T-helper 2 cell treated with Interferon-gamma antibody and Interleukin-4, amounts not matched to agents 5 μg/mL and 100 μg/mL, for 36 hours (primary cell): ENCODE measurements at regions not wholly inside any gene's neighbourhood (a gene's known extent, or its start where the extent isn't known, plus 50 kb on each side); places are given as distances from the start of the nearest gene placed in this dataset.
"Not testable (repeated sequence)": the region's sequence is repeated elsewhere in the genome, so short reads cannot be mapped to it uniquely, and the experiment has no call there.

Experiments used
- DNase-seq: peaks from one replicate; pipeline ENCODE4 v3.0.0; 2021; ENCODE audit warnings: low spot score
- H3K27ac Mint-ChIP-seq: one replicate; pipeline ENCODE4 v1.8.0; 2021; ENCODE audit warnings: mild to moderate bottlenecking, mixed read lengths
- H3K27me3 Mint-ChIP-seq: one replicate; pipeline ENCODE4 v1.8.0; 2021; ENCODE audit warnings: low read depth, mixed read lengths
- H3K36me3 Mint-ChIP-seq: one replicate; pipeline ENCODE4 v1.8.0; 2021; ENCODE audit warnings: low read depth, mixed read lengths
- H3K4me1 Mint-ChIP-seq: one replicate; pipeline ENCODE4 v1.8.0; 2021; ENCODE audit warnings: low read depth, mixed read lengths
- H3K4me3 Mint-ChIP-seq: one replicate; pipeline ENCODE4 v1.8.0; 2022; ENCODE audit warnings: mild to moderate bottlenecking, moderate library complexity, mixed read lengths
- H3K9me3 Mint-ChIP-seq: one replicate; pipeline ENCODE4 v1.8.0; 2021; ENCODE audit warnings: mixed read lengths

- H3K9me3 Mint-ChIP-seq, result peaks cover 7% of the 10 kb centered on the region
- H3K4me3 Mint-ChIP-seq, result no peak overlapping the region
- no peaks in the 10 kb centered on the region for H3K4me1 Mint-ChIP-seq
- no peaks in the 10 kb centered on the region for H3K27me3 Mint-ChIP-seq
- H3K36me3 Mint-ChIP-seq, result no peaks in the 10 kb centered on the region
- DNase-seq, result no peak
- no peak overlapping the region for H3K27ac Mint-ChIP-seq
These were observed 123.5 kb upstream of the KITLG start for GRCh38 chr12:88703790-88704189.

DNA sequence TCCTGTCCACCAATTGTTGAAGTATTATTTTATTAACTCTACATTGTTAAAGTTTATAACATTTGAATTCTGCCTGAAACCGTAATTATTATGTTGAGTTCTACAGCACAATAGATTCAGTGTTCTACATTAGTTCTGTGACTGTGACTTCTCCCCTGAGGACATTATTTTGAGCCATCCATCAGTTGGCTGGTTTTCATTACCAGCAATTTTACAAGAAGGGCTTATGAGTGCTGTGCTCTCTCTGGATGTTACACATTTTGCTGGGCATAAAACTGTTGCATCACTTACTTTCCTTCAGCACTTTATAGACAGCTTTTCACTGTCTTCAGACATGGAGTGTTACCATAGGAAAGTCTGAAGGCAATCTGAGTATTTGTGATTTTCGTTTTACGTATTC is 118.2 kb upstream of the KITLG start:
- no peaks in the 10 kb centered on the region for H3K27me3 Mint-ChIP-seq
- H3K9me3 Mint-ChIP-seq, result no peaks in the 10 kb centered on the region
- no peak overlapping the region for H3K4me3 Mint-ChIP-seq
- DNase-seq, result no peak
- no peaks in the 10 kb centered on the region for H3K4me1 Mint-ChIP-seq
- no peaks in the 10 kb centered on the region for H3K36me3 Mint-ChIP-seq
- H3K27ac Mint-ChIP-seq, result no peak overlapping the region

GRCh38 chr12:88693837-88694445 is 113.7 kb upstream of the KITLG start:
- DNase-seq, result no peak
- no peaks in the 10 kb centered on the region for H3K27me3 Mint-ChIP-seq
- H3K4me3 Mint-ChIP-seq, result no peak overlapping the region
- H3K4me1 Mint-ChIP-seq, result no peaks in the 10 kb centered on the region
- H3K36me3 Mint-ChIP-seq, result no peaks in the 10 kb centered on the region
- no peaks in the 10 kb centered on the region for H3K9me3 Mint-ChIP-seq
- no peak overlapping the region for H3K27ac Mint-ChIP-seq

GRCh38 chr12:88691811-88692210 is 111.5 kb upstream of the KITLG start:
- no peaks in the 10 kb centered on the region for H3K9me3 Mint-ChIP-seq
- no peaks in the 10 kb centered on the region for H3K36me3 Mint-ChIP-seq
- no peaks in the 10 kb centered on the region for H3K4me1 Mint-ChIP-seq
- no peaks in the 10 kb centered on the region for H3K27me3 Mint-ChIP-seq
- no peak for DNase-seq
- no peak overlapping the region for H3K4me3 Mint-ChIP-seq
- H3K27ac Mint-ChIP-seq, result no peak overlapping the region

- Mint-ChIP-seq H3K4me3 (no peak overlapping the region), H3K27me3 (no peaks in the 10 kb centered on the region), H3K36me3 (no peaks in the 10 kb centered on the region), H3K27ac (no peak overlapping the region), H3K9me3 (no peaks in the 10 kb centered on the region), H3K4me1 (no peaks in the 10 kb centered on the region)
- no peak for DNase-seq
These were observed 104.3 kb upstream of the KITLG start for GRCh38 chr12:88684610-88685009.

DNA sequence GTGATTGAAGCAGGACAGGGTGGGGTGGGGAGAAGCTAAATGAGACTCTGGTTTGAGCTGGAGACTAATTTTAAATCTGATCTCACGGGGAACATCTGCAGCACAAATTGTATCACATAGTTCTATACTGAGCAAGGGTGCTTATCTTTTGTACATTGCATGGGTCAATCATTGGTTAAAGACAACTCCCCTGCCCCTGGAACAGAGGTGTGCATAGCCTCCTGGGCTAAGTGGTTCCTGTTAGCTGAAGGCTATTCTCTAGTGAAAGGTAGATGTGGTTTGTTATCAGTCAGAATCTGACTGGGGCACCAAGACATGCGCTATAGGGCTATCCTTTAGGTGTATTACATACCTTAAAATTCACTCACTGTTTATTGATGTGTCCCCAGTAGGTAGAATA is 103.9 kb upstream of the KITLG start:
- no peaks in the 10 kb centered on the region for H3K9me3 Mint-ChIP-seq
- no peaks in the 10 kb centered on the region for H3K36me3 Mint-ChIP-seq
- no peak overlapping the region for H3K4me3 Mint-ChIP-seq
- H3K27me3 Mint-ChIP-seq, result no peaks in the 10 kb centered on the region
- no peaks in the 10 kb centered on the region for H3K4me1 Mint-ChIP-seq
- no peak for DNase-seq
- H3K27ac Mint-ChIP-seq, result no peak overlapping the region

DNA sequence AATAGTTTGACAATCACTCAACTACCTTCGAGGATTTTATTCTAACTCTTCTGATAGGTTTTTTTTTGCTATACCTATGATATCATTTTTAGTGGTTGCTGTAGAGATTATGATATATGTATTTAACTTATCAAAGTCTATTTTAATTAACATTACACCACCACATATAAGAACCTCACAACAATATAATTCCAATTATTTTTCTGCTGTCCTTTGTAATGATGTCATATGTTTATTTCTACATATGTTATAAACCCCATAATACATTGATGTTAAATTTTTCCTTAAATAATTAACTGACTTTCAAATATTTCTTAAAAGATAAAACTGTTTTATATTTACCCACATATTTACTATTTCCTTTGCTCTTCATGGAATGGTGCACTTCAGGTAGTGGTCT is 103.4 kb upstream of the KITLG start:
- Mint-ChIP-seq H3K36me3 (no peaks in the 10 kb centered on the region), H3K27me3 (no peaks in the 10 kb centered on the region), H3K9me3 (no peaks in the 10 kb centered on the region), H3K4me3 (no peak overlapping the region), H3K4me1 (no peaks in the 10 kb centered on the region), H3K27ac (no peak overlapping the region)
- no peak for DNase-seq

- no peaks in the 10 kb centered on the region for H3K27me3 Mint-ChIP-seq
- H3K4me1 Mint-ChIP-seq, result no peaks in the 10 kb centered on the region
- no peak overlapping the region for H3K27ac Mint-ChIP-seq
- H3K36me3 Mint-ChIP-seq, result no peaks in the 10 kb centered on the region
- DNase-seq, result no peak
- H3K9me3 Mint-ChIP-seq, result no peaks in the 10 kb centered on the region
- H3K4me3 Mint-ChIP-seq, result no peak overlapping the region
These were observed 101.0 kb upstream of the KITLG start for GRCh38 chr12:88681271-88681670.

DNA sequence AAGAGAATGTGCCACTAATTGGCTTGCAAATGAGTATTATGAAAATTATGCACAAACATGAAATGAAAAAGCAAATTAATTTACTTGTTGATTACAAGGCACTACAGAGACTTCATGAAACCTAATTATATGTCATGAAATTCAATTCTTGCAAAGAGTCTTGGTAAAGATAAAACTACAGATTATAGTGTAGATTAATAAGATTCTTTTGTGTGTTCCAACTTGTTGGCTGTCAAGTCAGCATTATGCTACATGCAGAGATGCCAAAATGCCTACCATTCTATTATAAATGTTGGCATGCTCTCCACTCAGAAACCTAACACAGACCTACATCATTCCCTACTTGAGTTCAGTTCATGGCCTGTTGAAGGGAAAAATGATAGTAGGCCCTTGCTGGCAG is 97.2 kb upstream of the KITLG start:
- H3K27ac Mint-ChIP-seq, result no peak overlapping the region

GRCh38 chr12:88667615-88668014 is 87.3 kb upstream of the KITLG start:
- DNase-seq, H3K27ac Mint-ChIP-seq, H3K9me3 Mint-ChIP-seq, H3K36me3 Mint-ChIP-seq, H3K4me1 Mint-ChIP-seq, H3K4me3 Mint-ChIP-seq, H3K27me3 Mint-ChIP-seq: not testable (repeated sequence)

More for the DNA sequence above, 97.2 kb upstream of the KITLG start:
- no peaks in the 10 kb centered on the region for H3K36me3 Mint-ChIP-seq
- H3K27me3 Mint-ChIP-seq, result no peaks in the 10 kb centered on the region
- no peaks in the 10 kb centered on the region for H3K9me3 Mint-ChIP-seq
- DNase-seq, result no peak
- no peak overlapping the region for H3K4me3 Mint-ChIP-seq
- H3K4me1 Mint-ChIP-seq, result no peaks in the 10 kb centered on the region

DNA sequence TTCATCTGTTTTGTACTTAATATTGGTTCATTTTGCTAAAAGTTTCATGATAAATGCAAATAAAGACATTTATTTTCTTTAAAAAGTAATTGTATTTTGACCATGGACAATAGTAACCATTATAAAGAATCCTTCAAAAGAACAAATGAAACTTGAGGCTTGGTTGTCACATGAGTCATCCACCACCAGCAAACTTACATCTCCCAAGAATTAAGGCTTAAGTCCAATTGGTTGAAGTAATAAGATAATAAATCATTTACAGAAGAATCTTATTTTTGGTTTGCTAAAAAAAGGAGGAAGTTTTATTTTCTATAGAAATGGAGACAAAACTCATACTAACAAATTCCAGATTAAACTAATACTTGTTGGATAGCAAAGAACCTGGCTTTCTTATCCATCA is 84.8 kb upstream of the KITLG start:
- no peak for DNase-seq
- H3K27ac Mint-ChIP-seq, result no peak overlapping the region
- H3K4me1 Mint-ChIP-seq, result no peaks in the 10 kb centered on the region
- H3K4me3 Mint-ChIP-seq, result no peak overlapping the region
- no peaks in the 10 kb centered on the region for H3K27me3 Mint-ChIP-seq
- no peaks in the 10 kb centered on the region for H3K9me3 Mint-ChIP-seq
- no peaks in the 10 kb centered on the region for H3K36me3 Mint-ChIP-seq

DNA sequence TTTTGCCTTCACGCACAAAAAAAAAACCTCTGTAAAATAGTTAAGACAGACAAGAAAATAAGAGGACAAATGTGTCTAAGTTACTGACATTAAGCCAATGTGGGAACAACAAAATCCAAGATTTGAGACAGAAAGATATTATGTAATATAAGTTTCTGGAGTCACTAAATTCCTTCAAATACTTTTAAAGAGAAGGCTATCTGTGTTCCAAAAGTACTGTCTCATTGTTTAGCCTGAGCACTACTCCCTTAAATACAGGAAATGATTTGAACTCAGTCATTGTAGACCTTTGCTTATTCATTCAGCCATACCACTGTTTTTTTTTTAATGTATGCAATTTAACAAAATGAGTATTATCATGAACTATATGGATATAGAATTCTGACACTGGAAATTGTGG is 82.7 kb upstream of the KITLG start:
- Mint-ChIP-seq H3K27me3 (no peaks in the 10 kb centered on the region), H3K27ac (no peak overlapping the region), H3K36me3 (no peaks in the 10 kb centered on the region), H3K4me1 (no peaks in the 10 kb centered on the region), H3K4me3 (no peak overlapping the region), H3K9me3 (no peaks in the 10 kb centered on the region)
- no peak for DNase-seq

DNA sequence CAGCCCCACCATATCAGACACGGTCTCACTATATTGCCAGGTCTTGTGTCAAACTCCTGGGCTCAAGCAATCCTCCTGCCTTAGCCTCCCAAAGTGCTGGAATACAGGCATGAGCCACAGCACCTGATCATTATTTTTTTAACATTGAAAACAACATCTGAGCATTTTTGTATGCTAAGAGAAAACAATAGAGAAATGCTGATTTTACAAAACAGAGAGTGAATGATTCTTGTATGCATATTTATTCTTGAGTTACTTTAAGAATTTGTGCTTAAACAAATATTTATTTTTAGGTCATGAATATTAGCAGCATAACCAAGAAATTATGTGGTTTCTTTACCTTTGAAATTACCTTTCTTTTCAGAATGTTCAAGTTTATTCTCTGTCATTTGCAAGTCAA is 81.8 kb upstream of the KITLG start:
- H3K9me3 Mint-ChIP-seq, result no peaks in the 10 kb centered on the region
- no peak overlapping the region for H3K4me3 Mint-ChIP-seq
- H3K27me3 Mint-ChIP-seq, result no peaks in the 10 kb centered on the region
- no peaks in the 10 kb centered on the region for H3K36me3 Mint-ChIP-seq
- H3K27ac Mint-ChIP-seq, result no peak overlapping the region
- no peaks in the 10 kb centered on the region for H3K4me1 Mint-ChIP-seq
- no peak for DNase-seq

- Mint-ChIP-seq H3K4me3 (no peak overlapping the region), H3K9me3 (no peaks in the 10 kb centered on the region), H3K4me1 (no peaks in the 10 kb centered on the region), H3K27me3 (no peaks in the 10 kb centered on the region), H3K27ac (no peak overlapping the region), H3K36me3 (no peaks in the 10 kb centered on the region)
- DNase-seq, result no peak
These were observed 77.7 kb upstream of the KITLG start for GRCh38 chr12:88658009-88658408.

DNA sequence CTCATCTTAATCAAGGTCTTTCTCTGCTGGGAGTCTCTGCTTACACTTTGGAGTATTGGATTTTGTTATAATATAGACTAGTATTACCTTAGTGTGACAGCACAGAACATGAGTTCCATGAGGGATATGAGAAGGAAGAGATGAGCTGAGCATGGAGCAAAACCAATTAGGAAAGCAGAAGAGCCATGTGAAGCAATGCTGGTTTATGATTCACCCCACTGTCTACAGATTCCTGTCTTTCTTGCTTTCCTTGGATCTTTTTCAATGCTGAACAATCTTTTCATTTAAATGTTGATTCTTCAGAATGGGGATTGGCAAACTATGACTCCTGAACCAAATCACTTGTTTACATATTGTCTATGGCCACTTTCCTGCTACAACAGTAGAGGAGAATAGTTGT is 70.4 kb upstream of the KITLG start:
- no peak overlapping the region for H3K27ac Mint-ChIP-seq
- DNase-seq, result no peak
- no peak overlapping the region for H3K4me3 Mint-ChIP-seq
- no peaks in the 10 kb centered on the region for H3K36me3 Mint-ChIP-seq
- H3K4me1 Mint-ChIP-seq, result no peaks in the 10 kb centered on the region
- H3K27me3 Mint-ChIP-seq, result no peaks in the 10 kb centered on the region
- H3K9me3 Mint-ChIP-seq, result no peaks in the 10 kb centered on the region
